ENCODE measurements at regions not wholly inside any gene's neighbourhood (a gene's known extent, or its start where the extent isn't known, plus 50 kb on each side); places are given as distances from the start of the nearest gene placed in this dataset.
"Not testable (repeated sequence)": the region's sequence is repeated elsewhere in the genome, so short reads cannot be mapped to it uniquely, and the experiment has no call there.

DNA sequence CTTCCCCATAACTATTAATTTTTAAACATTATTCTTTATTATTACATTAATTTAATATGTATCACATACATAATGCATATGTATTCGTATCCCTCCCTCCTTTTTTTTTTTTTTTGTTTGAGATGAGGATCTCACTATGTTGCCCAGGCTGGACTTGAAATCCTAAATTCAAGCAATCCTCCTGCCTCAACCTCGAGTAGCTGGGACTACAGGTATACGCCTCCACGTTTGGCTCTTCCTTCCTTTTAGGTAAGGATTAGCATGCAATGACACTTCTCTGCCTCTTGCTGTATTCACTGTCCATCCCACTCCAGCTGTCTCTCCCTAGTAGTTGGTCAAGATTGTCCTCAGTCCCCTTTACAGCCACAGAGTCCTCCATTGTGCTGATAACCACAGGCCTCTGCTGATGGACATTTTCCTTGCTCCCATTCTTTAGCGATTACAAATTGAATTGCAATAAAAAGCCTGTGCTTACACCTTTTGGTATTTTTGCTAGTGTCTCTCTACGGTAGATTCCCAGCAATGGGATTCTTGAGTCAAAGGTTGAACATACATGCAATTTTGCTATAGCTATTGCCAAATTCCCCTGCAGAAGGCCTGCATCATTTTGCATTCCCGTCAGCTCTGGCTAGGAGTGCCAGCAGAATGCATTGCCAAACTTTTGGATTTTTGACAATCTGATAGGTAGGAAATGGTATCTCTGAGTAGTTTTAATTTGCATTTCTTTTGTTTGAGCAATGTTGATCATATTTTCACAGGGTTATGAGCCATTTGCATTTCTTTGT is 156.6 kb downstream of the SMAD6 start:
- Histone ChIP-seq H3K36me3 (peaks cover 37% of the 10 kb centered on the region), H3K9me3 (no peaks in the 10 kb centered on the region), H3K4me3 (no peak overlapping the region), H3K27me3 (no peaks in the 10 kb centered on the region)
- no peak for DNase-seq

DNA sequence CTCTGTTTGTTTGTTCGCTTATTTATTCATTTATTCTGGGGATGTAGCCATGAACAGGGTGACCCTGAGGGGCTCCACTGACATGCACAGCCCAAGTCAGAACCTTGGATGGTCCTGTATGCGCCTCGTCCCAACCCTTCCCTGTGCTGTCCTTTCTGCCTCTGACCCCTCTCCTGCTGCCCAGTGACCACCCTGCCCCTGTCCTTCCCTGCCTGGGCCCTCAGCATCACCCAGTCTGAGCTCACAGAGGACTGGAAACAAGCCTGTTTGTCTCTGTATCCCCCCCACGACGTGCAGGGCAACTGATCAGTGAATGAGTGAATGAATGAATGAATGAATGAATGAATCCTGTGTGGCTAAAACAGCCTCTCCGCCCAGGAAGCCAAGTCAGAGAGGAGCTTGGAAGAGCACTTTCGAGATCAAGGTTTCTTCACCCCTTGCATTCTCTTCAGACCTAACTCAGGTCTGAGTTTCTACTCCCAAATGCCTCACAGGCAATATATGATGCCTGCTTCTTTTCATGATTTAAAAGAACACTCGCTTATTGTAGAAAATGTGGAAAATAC is 157.7 kb downstream of the SMAD6 start:
- Histone ChIP-seq H3K36me3 (peaks cover 47% of the 10 kb centered on the region), H3K4me3 (no peak overlapping the region), H3K9me3 (no peaks in the 10 kb centered on the region), H3K27me3 (no peaks in the 10 kb centered on the region)
- no peak for DNase-seq

DNA sequence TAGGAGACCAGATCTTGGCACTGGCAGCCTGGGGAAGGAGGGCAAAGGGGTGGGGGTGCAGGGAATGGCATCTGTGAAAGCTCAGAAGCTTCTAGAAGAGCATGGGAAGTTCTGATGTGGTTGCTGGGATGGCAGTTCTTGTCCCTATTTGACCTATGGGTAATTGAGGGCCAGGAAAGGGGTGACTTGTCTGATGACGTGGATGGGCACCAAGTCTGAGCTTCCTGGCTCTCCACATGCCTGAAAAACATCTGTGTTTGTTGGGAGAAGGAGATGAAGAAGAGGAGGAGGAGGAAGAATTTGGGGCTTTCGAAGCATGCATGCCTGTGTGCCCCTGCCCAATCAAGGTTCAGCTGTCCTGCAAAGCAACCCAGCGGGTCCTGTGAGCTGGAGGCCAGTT is 158.8 kb downstream of the SMAD6 start:
- DNase-seq: no peak
- no peaks in the 10 kb centered on the region; the same call in 1 of the 2 replicates for H3K9me3 ChIP-seq
- no peaks in the 10 kb centered on the region for H3K27me3 ChIP-seq
- no peak overlapping the region for H3K4me3 ChIP-seq
- peaks cover 57% of the 10 kb centered on the region for H3K36me3 ChIP-seq

DNA sequence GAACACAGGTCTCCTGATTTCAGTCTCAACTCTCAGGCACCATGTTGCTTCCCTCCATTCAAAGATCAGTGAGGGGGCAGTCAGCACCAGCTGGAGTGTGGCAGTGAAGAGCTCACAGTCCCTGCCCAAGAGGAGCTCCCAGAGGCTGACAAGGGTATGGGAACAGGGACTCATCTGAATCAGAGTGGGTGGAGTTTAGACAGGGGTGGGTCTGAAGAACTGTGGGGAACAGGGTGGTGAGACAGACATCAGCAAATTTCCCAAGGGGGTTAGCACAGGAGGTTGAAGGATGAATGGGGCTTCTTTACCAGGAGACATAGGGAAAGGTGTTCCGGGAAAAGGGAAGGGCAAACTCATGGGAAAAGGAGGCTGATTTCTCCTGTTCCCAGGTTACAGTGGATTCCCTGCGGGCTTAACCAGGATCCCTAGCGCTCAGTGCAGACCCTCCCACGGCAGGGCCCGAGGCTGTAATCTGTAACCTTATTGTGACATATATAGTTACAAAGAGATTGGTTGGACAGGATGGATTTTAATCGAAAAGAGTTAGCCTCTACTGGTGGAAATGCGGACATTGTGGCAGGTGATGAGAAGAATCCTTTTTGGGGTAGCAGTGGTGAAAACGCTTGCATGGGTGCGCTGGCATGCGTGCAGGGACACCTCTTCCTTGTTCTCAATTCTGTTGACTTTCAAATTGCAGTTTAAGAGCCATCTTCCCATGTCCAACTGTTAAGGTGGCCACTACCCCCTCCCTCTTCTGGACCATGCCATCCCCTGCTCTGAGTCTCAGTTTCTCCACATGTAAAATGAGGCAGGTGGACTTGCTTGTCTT is 160.3 kb downstream of the SMAD6 start:
- Histone ChIP-seq H3K27me3 (no peaks in the 10 kb centered on the region), H3K4me3 (no peak overlapping the region), H3K36me3 (peaks cover 70% of the 10 kb centered on the region), H3K9me3 (no peaks in the 10 kb centered on the region; the same call in 1 of the 2 replicates)
- DNase-seq: peak; percentile 46

DNA sequence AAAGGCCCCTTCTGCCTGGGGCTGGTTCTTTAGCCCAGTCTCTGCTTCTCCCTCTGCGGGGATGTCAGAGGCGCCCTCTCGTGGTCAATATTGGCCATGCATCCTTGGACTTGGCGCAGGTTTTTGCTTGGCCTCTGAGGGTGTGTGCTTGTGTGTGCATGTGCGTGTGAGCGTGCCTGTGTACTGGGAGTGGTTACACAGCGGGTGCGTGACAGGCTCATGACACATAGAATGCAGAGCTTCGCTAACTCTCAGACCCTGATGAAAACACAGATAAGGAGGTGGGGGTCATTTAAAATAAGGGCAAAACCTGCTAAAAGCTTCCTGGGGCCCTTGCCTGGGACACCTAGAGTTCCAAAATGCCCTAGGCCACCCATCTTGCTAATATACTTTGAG is 160.9 kb downstream of the SMAD6 start:
- DNase-seq: peak; percentile 91
- peaks cover 73% of the 10 kb centered on the region for H3K36me3 ChIP-seq
- no peaks in the 10 kb centered on the region for H3K27me3 ChIP-seq
- H3K4me3 ChIP-seq: no peak overlapping the region
- H3K9me3 ChIP-seq: no peaks in the 10 kb centered on the region; the same call in 1 of the 2 replicates

DNA sequence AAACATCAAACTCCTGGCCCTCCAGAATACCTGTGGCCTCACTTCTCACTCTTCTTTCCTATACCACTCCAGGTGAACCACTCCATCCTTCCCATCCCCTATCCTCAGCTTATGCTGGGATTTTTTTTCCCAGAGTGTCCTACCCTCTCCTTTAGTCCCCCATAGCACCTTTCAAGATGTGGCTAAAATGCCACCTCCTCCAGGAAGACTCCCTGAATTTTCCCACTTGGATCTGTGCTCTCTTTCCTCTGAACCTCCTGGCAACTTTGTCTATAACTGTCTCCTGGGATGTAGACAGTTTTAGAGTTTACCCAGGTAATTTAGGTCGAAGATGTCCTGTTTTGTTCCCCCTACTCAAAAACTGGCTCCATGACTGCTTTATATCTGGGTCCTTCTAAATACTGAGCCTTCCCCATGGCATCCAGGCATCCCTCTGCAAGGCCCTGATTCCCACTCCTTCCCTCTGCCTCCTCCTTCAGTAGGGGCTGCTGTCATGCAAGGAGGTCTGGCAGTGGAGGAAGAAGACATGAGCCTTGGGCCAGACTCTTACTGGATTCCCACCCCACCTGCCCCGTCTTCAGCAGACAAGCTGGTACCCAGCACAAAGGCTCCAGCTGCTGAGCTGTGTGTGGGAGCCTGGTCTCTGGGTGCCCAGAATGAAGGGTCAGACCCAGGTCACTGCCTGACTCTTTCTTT is 161.5 kb downstream of the SMAD6 start:
- Histone ChIP-seq H3K4me3 (no peak overlapping the region), H3K27me3 (no peaks in the 10 kb centered on the region), H3K36me3 (peaks cover 74% of the 10 kb centered on the region), H3K9me3 (no peaks in the 10 kb centered on the region; the same call in none of the 2 replicates)
- DNase-seq: no peak

DNA sequence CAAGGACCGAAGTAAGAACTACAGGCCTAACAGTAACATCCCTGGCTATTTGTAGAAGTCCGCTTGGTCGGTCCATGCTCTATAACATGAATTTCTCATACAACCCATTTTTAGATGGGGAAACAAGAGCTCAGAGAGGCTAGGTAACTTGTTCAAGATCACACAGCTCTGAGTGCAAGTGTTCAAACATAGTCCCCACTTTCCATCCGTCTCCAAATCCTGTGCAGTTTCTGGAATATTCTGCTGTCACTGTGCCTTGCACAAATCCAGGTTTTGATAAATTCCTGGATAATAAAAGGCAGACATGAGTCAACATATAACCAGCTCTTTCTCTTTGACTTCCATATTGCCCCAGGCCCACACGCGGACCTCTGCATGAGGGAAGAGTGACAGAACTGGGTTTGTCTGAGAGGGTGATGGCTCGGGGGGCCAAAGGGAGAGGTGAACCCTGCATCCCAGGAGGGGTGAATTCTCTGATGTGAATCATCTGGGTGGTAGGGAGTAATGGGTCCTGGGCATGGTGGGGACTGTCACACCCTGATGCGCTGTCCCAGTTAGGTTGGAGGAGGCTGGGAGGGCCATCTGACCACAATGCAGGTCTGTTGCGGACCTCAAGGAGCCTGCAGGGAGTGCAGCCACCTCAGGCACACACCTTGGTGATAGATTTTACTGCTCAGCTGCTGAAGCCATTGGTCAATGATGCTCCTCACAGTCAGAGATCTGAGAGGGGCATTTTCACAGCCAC is 162.2 kb downstream of the SMAD6 start:
- peaks cover 71% of the 10 kb centered on the region for H3K36me3 ChIP-seq
- H3K27me3 ChIP-seq: no peaks in the 10 kb centered on the region
- peaks cover 2% of the 10 kb centered on the region for H3K9me3 ChIP-seq
- DNase-seq: no peak
- no peak overlapping the region for H3K4me3 ChIP-seq

DNA sequence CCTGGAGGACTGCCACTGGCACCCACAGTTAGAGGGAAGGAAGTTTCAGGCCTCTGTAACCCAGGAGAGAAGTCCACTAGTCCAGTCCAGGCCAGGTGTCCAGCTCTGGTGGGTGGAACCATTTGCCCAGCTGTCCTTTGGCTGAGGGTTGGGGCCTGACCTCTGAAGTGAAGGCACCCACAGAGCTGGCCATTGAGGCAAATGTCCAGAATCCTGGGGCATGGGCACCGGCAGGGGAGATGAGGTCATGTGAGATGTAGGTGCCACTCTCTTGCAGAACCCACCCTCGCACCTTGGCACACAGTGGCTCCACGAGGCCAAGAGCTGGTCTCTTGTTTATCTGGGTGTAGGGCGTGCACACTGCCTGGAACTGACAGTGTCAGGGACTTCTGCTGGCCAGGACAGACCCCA is 162.8 kb downstream of the SMAD6 start:
- no peak for DNase-seq

DNA sequence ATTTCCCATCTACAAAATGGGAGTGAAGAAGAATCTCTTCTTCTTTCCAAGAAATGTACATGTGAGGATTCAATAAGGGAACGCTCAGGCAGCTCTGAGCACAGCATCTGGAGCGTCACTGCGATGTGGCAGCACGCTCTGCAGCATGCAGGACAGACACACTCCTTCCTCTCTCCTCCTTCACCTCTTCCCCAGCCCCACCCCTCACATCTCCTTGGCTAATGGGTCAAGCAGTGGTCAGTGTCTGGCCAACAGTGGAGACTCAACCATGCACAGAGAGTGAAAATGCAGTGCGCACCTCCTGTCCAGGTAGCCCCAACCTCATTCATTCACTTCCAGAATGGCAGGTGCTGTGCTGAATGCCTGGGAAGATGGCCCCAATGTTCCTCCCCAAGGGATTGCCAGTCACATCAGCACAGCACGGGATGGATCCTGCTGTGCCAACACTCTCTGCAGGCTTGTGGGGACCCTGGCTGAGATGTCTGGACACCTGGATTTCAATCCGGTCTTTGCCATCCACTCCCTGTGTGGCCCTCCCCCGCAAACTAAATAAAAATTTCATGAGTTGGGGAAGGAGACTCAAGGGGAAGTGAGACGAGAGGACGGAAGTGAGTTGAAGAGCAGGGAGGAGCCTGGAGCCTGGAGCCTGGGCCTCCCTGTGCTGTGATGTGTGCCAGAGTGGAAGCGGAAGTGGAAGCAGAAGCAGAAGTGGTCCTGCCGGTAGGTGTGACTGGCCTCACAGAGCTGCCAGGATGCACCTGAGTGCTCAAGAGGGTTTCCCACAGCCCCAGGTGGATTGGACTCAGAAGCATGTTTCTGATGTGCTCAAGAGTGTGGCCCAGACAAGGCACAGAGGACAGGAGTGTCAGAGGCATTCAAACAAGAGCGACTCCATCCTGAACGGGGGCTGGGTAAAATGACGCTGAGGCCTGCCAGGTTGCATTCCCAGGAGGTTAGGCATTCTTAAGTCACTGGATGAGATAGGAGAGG is 163.9 kb downstream of the SMAD6 start:
- H3K9me3 ChIP-seq: peaks cover 19% of the 10 kb centered on the region
- H3K4me3 ChIP-seq: no peak overlapping the region
- peaks cover 61% of the 10 kb centered on the region for H3K36me3 ChIP-seq
- no peaks in the 10 kb centered on the region for H3K27me3 ChIP-seq
- DNase-seq: no peak

More for the DNA sequence above, 162.8 kb downstream of the SMAD6 start:
- Histone ChIP-seq H3K9me3 (peaks cover 9% of the 10 kb centered on the region), H3K36me3 (peaks cover 71% of the 10 kb centered on the region), H3K27me3 (no peaks in the 10 kb centered on the region), H3K4me3 (no peak overlapping the region)

DNA sequence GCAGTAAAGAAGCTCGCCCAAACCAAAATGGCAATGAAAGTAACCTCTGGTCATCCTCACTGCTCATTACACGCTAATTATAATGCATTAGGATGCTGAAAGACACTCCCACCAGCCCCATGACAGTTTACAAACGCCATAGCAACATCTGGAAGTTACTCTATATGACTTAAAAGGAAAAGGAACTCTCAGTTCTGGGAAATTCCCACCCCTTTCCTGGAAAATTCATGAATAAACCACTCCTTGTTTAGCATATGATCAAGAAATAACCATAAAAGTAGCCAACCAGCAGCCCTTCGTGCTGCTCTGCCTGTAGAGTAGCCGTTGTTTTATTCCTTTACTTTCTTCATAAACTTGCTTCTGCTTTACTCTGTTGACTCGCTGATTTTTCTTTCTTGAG is 164.6 kb downstream of the SMAD6 start:
- H3K4me3 ChIP-seq: no peak overlapping the region
- peaks cover 26% of the 10 kb centered on the region for H3K9me3 ChIP-seq
- H3K27me3 ChIP-seq: no peaks in the 10 kb centered on the region
- no peak for DNase-seq
- peaks cover 53% of the 10 kb centered on the region for H3K36me3 ChIP-seq

DNA sequence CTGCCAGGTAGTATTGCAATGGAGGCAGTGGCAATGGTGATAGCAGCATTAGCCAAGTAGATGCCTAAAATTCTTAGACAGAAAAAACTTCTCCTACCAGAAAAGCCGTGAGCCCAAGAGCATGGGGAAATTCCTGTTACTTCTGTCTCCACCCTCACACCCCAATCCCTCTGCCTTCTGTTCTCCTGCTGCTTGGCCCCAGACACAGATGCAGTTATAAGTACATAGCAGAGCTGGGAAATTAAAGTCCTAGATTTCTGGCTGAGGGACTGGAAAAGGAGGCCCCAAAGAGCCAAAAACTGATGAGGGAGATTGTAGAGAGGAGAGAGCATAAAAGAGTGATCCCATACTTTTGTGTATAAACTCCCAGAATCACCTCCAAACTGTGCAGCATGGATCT is 166.9 kb downstream of the SMAD6 start:
- Histone ChIP-seq H3K36me3 (peaks cover 38% of the 10 kb centered on the region), H3K4me3 (no peak overlapping the region), H3K27me3 (no peaks in the 10 kb centered on the region), H3K9me3 (peaks cover 26% of the 10 kb centered on the region)
- DNase-seq: no peak

DNA sequence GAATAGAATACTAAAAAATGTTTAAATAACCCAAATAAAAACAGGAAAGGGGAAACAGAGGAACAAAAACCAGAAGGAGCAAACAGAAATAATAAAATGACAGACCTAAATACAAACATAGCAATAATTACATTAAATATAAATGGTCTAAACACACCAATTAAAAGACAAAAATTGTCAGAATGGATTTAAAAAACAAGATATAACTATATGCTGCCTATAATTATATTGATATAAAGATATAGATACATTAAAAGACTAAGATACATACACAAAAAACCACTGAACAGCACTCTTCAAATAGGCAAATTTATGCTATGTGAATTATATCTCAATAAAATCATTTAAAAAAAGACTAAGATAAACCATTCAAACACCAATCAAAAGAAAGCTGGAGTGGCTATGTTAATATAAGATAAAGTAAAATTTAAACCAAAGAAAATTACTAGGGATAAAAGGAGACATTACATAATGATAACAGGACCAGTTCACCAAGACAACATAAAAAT is 168.9 kb downstream of the SMAD6 start:
- H3K36me3 ChIP-seq: peaks cover 19% of the 10 kb centered on the region
- no peak overlapping the region for H3K4me3 ChIP-seq
- peaks cover 26% of the 10 kb centered on the region for H3K9me3 ChIP-seq
- DNase-seq: no peak
- no peaks in the 10 kb centered on the region for H3K27me3 ChIP-seq

DNA sequence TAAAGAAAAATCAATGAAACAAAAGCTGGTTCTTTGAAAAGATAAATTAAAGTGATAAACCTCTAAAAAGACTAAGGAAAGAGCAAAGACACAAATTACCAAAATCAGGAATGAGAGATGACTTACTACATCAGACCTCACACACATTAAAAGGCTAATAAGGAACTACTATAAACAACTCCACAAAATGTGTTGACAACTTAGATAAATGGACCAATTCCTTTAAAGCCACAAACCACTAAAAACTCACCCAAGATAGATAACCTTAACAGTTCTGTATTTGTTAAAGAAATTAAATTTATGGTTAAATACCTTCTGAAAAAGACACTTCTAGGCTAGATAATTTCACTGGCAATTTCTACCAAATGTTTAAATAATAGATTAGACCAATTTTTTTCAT is 170.4 kb downstream of the SMAD6 start:
- no peak for DNase-seq
- Histone ChIP-seq H3K9me3 (peaks cover 26% of the 10 kb centered on the region), H3K27me3 (no peaks in the 10 kb centered on the region), H3K36me3 (peaks cover 7% of the 10 kb centered on the region), H3K4me3 (no peak overlapping the region)

DNA sequence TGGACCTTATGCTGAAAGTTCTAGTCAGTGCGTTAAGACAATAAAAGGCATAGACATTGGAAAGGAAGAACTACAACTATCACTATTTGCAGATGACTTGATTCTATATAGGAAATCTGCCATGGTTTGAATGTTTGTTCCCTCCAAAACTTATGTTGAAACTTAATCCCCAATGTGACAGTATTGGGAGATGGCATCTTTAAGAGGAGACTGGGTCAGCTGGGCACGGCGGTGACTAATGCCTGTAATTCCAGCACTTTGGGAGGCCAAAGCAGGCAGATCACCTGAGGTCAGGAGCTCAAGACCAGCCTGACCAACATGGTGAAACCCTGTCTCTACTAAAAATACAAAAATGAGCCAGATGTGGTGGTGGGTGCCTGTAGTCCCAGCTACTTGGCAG is 171.3 kb downstream of the SMAD6 start:
- not testable (repeated sequence) for H3K36me3 ChIP-seq, DNase-seq, H3K27me3 ChIP-seq, H3K4me3 ChIP-seq
- peaks cover 26% of the 10 kb centered on the region for H3K9me3 ChIP-seq

DNA sequence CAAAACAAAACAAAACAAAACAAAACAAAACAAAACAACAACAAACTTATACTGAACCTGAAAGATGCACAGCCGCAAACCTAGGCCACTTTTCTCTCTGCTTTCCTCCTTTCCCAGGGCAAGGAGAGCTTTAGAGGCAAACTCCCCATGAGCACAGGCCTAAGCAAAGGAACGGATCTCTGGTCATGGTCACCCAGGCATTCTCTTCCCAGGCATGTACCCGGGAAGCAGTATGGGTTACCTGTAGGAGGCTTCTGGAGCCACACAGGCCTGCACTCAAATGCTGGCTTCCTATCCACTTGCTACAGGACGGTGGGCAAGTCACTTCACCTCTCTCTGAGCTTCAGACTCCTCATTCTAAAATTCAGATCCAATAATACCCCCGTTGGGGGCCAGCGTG is 171.8 kb downstream of the SMAD6 start:
- peaks cover 25% of the 10 kb centered on the region for H3K9me3 ChIP-seq
- no peak overlapping the region for H3K4me3 ChIP-seq
- no peak for DNase-seq
- no peaks in the 10 kb centered on the region for H3K27me3 ChIP-seq
- 0 out of 2 replicates have a peak, but pooled peaks cover 4% of the 10 kb centered on the region for H3K36me3 ChIP-seq

All from MG63 (cell line).